ENCODE measurements at regions not wholly inside any gene's neighbourhood (a gene's known extent, or its start where the extent isn't known, plus 50 kb on each side); places are given as distances from the start of the nearest gene placed in this dataset.

DNA sequence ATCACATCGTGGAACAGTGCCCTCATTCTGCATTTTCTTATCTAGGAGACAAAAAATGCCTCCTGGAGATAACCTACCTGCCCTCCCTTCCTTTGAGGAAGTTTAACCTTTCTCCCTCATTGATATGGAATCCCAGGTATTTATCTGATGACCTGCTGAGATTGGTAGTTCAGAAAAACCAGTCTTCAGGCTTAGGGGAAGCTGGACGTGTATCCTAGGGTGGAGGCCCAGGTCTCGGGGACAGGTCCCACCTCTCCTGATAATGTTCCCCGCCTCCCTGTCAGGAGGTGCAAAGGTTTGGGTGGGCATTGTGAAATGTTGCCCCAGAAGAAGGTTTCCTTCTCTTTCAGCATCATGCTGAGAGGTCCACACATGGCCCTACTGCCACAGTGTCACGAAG is 186.9 kb upstream of the NAV2 start:
- no peak for DNase-seq
- peaks cover 0 to 18% (median 9%) of the 10 kb centered on the region in 4 donors for H3K4me1 ChIP-seq
- no peaks in the 10 kb centered on the region for H3K9me3 ChIP-seq
- H3K27me3 ChIP-seq: no peaks in the 10 kb centered on the region
- no peak overlapping the region for H3K4me3 ChIP-seq
- no peaks in the 10 kb centered on the region for H3K36me3 ChIP-seq
- 63 to 76% methylated on average over 5 of the region's 5 CpGs for WGBS, 2 donors
- TF ChIP-seq, protein P1, sequence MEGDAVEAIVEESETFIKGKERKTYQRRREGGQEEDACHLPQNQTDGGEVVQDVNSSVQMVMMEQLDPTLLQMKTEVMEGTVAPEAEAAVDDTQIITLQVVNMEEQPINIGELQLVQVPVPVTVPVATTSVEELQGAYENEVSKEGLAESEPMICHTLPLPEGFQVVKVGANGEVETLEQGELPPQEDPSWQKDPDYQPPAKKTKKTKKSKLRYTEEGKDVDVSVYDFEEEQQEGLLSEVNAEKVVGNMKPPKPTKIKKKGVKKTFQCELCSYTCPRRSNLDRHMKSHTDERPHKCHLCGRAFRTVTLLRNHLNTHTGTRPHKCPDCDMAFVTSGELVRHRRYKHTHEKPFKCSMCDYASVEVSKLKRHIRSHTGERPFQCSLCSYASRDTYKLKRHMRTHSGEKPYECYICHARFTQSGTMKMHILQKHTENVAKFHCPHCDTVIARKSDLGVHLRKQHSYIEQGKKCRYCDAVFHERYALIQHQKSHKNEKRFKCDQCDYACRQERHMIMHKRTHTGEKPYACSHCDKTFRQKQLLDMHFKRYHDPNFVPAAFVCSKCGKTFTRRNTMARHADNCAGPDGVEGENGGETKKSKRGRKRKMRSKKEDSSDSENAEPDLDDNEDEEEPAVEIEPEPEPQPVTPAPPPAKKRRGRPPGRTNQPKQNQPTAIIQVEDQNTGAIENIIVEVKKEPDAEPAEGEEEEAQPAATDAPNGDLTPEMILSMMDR (IDR thresholded peaks at IDR 0.05): no peak
- TF ChIP-seq POLR2AphosphoS5 (IDR thresholded peaks at IDR 0.05) (no peak), EP300 (IDR thresholded peaks at IDR 0.05) (no peak), POLR2A (IDR thresholded peaks at IDR 0.05) (no peak)
- no peak overlapping the region for H3K27ac ChIP-seq
- intact Hi-C loops (cut with DNase I): no loop called here

DNA sequence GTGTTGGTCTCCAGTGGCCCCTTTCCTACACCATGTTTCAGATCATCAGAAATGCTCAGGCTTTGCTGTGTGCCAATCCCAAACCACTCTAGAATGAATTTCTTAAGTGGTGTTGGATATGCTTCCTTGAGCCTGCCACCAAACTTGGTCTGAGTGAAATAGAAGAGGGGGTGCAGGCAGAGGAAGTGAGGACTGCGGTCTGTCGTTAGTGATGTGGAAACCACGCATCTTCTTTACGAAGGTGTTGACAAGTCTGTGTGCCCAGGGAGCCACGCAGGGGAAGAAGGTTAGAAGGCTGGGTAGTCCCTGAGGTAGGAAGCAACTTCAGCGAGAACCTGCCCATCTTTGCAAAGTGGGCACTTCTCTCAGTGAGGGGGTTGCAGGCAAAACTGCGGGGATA is 187.4 kb upstream of the NAV2 start:
- TF ChIP-seq EP300 (IDR thresholded peaks at IDR 0.05) (no peak), POLR2AphosphoS5 (IDR thresholded peaks at IDR 0.05) (no peak), POLR2A (IDR thresholded peaks at IDR 0.05) (no peak)
- TF ChIP-seq, protein P1 (IDR thresholded peaks at IDR 0.05): no peak
- no peaks in the 10 kb centered on the region for H3K36me3 ChIP-seq
- H3K9me3 ChIP-seq: no peaks in the 10 kb centered on the region
- no peak for DNase-seq
- H3K27ac ChIP-seq: no peak overlapping the region
- WGBS, 2 donors: 74 to 91% methylated on average over 7 of the region's 7 CpGs
- peaks cover 0 to 14% (median 7%) of the 10 kb centered on the region in 4 donors for H3K4me1 ChIP-seq
- H3K27me3 ChIP-seq: no peaks in the 10 kb centered on the region
- intact Hi-C loops (cut with DNase I): no loop called here
- H3K4me3 ChIP-seq: no peak overlapping the region

DNA sequence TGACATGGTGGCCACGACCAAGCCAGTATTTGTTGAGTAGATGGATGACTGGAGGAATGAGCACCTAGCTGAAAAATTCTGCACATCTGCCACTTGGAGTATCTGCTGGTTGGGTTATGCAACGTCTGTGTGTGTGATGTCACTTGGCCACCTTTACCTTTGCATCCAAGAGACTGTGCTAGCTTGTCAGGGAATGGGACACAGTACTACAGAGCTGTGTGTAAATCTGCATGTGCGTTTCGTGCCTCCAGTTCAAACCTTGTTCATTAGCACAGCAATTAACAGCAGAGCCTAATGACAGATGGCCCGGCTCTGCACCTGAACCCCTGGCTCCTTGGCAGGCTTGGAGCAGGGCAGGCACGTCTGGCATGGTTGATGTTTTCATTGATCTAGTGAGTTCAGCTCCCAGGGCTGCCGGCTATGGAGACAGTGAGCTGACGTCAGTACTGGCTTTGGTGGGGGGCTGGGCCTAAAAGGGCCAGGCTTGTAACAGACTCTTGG is 188.4 kb upstream of the NAV2 start:
- WGBS, 2 donors: 40 to 45% methylated on average over 8 of the region's 8 CpGs
- Histone ChIP-seq H3K27ac (no peak overlapping the region), H3K4me3 (no peak overlapping the region), H3K9me3 (no peaks in the 10 kb centered on the region), H3K36me3 (no peaks in the 10 kb centered on the region), H3K27me3 (no peaks in the 10 kb centered on the region), H3K4me1 (peaks cover 0 to 8% (median 4%) of the 10 kb centered on the region in 4 donors)
- intact Hi-C loops (cut with DNase I): no loop called here
- DNase-seq: no peak
- TF ChIP-seq, protein P1 (IDR thresholded peaks at IDR 0.05): no peak
- TF ChIP-seq POLR2A (IDR thresholded peaks at IDR 0.05) (no peak), EP300 (IDR thresholded peaks at IDR 0.05) (no peak), POLR2AphosphoS5 (IDR thresholded peaks at IDR 0.05) (no peak)

DNA sequence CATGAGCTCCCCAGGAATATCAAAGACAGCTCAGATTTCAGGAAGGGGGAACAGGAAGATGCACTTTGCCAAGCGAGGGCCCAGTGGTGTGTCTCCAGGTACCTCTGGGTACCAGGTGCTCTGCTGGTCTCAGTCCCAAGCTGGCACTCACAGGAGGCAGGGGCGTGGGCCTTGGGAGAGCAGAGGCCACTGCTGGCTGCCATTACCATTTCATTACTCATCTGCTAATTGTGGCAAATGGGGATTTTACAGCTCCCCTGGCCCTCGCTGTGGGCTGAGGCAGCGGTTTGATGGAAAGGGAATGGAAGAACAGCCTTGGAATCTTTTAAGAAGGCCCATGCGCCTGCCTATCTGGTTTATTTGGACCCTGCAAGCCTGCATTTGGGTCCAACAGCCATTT is 192.0 kb upstream of the NAV2 start:
- TF ChIP-seq EP300 (IDR thresholded peaks at IDR 0.05) (no peak), POLR2A (IDR thresholded peaks at IDR 0.05) (no peak), POLR2AphosphoS5 (IDR thresholded peaks at IDR 0.05) (no peak)
- TF ChIP-seq, protein P1 (IDR thresholded peaks at IDR 0.05): no peak
- no peaks in the 10 kb centered on the region for H3K27me3 ChIP-seq
- H3K36me3 ChIP-seq: no peaks in the 10 kb centered on the region
- intact Hi-C loops (cut with DNase I): no loop called here
- no peak overlapping the region for H3K27ac ChIP-seq
- H3K4me3 ChIP-seq: no peak overlapping the region
- 82 to 91% methylated on average over 5 of the region's 5 CpGs for WGBS, 2 donors
- no peak for DNase-seq
- peaks cover 0 to 8% (median 4%) of the 10 kb centered on the region in 4 donors for H3K4me1 ChIP-seq
- no peaks in the 10 kb centered on the region for H3K9me3 ChIP-seq
